Uterus (tissue), 3 donors: ENCODE measurements at regions not wholly inside any gene's neighbourhood (a gene's known extent, or its start where the extent isn't known, plus 50 kb on each side); places are given as distances from the start of the nearest gene placed in this dataset.

Source experiments
- DNase-seq, 2 donors: peaks; one replicate each; pipeline ENCODE4 v3.0.0-alpha.2; 2019 to 2020
- H3K27ac ChIP-seq, 2 donors: fragments of 200-600 bp; sonication (generic); 1 replicate in 1 of 2; 2 replicates in 1 of 2; pipeline ENCODE4 v1.5.1; 2016 to 2018
- H3K27me3 ChIP-seq, 2 donors: fragments of 200-600 bp; sonication (generic); one replicate each; pipeline ENCODE4 v1.5.1; 2018 to 2019; ENCODE audit warnings: control low read depth in 1 of 2
- H3K36me3 ChIP-seq, 2 donors: fragments of 200-600 bp; sonication (generic); one replicate each; pipeline ENCODE4 v1.5.1; 2019; ENCODE audit warnings: control low read depth in 1 of 2
- H3K4me1 ChIP-seq, 2 donors: fragments of 200-600 bp; sonication (generic); one replicate each; pipeline ENCODE4 v1.5.1; 2018 to 2019; ENCODE audit warnings: control low read depth in 1 of 2
- H3K4me3 ChIP-seq, 2 donors: fragments of 200-600 bp; sonication (generic); 1 replicate in 1 of 2; 2 replicates in 1 of 2; pipeline ENCODE4 v1.5.1; 2018 to 2019; ENCODE audit warnings: mild to moderate bottlenecking in 1 of 2
- H3K9me3 ChIP-seq, 2 donors: fragments of 200-600 bp; sonication (generic); one replicate each; pipeline ENCODE4 v1.5.1; 2019; ENCODE audit warnings: control low read depth in 1 of 2
- CTCF ChIP-seq, 4 experiments: fragments of 200-600 bp in 2 of 4; fragments of 450-650 bp in 2 of 4; sonication (generic) in 2 of 4; IDR thresholded peaks; one replicate each; pipeline ENCODE4 v1.5.1; 2016 to 2019; ENCODE audit warnings: antibody characterized with exemption in 4 of 4, mild to moderate bottlenecking in 2 of 4, moderate library complexity in 1 of 4
- POLR2A ChIP-seq, 2 donors: fragments of 450-650 bp; IDR thresholded peaks; one replicate each; pipeline ENCODE4 v1.6.1; 2016; ENCODE audit warnings: antibody characterized with exemption in 2 of 2, mild to moderate bottlenecking in 1 of 2, moderate library complexity in 1 of 2
- intact Hi-C: fragments of 100-400 bp; cut with DNase I; formaldehyde crosslinking; loops from one replicate; pipeline ENCODE4 v1.15.1; 2023; ENCODE audit warnings: low total_unique reads
- donor health status: DM: yes; HTN: yes; CAD: no.

GRCh38 chr10:24034571-24034970 lies 174.4 kb upstream of the KIAA1217 start:
- H3K36me3 ChIP-seq = no peaks in the 10 kb centered on the region
- TF ChIP-seq CTCF (IDR thresholded peaks at IDR 0.05) (no peak), POLR2A (IDR thresholded peaks at IDR 0.05) (no peak)
- H3K9me3 ChIP-seq = no peaks in the 10 kb centered on the region
- DNase-seq = no peak
- H3K27ac ChIP-seq = no peak overlapping the region
- no peaks in the 10 kb centered on the region for H3K4me1 ChIP-seq
- intact Hi-C loops = no loop called here
- no peak overlapping the region for H3K4me3 ChIP-seq
- H3K27me3 ChIP-seq = no peaks in the 10 kb centered on the region

GRCh38 chr10:24035761-24036160 lies 173.2 kb upstream of the KIAA1217 start:
- Histone ChIP-seq H3K27me3 (no peaks in the 10 kb centered on the region), H3K36me3 (no peaks in the 10 kb centered on the region), H3K27ac (no peak overlapping the region), H3K4me3 (no peak overlapping the region), H3K4me1 (no peaks in the 10 kb centered on the region), H3K9me3 (no peaks in the 10 kb centered on the region)
- DNase-seq = no peak
- intact Hi-C loops = no loop called here
- TF ChIP-seq CTCF (IDR thresholded peaks at IDR 0.05) (no peak), POLR2A (IDR thresholded peaks at IDR 0.05) (no peak)

- intact Hi-C loops = no loop called here
- Histone ChIP-seq H3K9me3 (no peaks in the 10 kb centered on the region), H3K4me3 (no peak overlapping the region), H3K4me1 (no peaks in the 10 kb centered on the region), H3K27ac (no peak overlapping the region), H3K27me3 (no peaks in the 10 kb centered on the region), H3K36me3 (no peaks in the 10 kb centered on the region)
- TF ChIP-seq CTCF (IDR thresholded peaks at IDR 0.05) = no peak
- TF ChIP-seq POLR2A (IDR thresholded peaks at IDR 0.05) = no peak
- no peak for DNase-seq
Measured at GRCh38 chr10:24039315-24039714, 169.6 kb upstream of the KIAA1217 start.

- no peak for DNase-seq
- no peaks in the 10 kb centered on the region for H3K9me3 ChIP-seq
- TF ChIP-seq CTCF (IDR thresholded peaks at IDR 0.05) (no peak), POLR2A (IDR thresholded peaks at IDR 0.05) (no peak)
- no peaks in the 10 kb centered on the region for H3K4me1 ChIP-seq
- H3K4me3 ChIP-seq = no peak overlapping the region
- no peaks in the 10 kb centered on the region for H3K27me3 ChIP-seq
- no peak overlapping the region for H3K27ac ChIP-seq
- H3K36me3 ChIP-seq = no peaks in the 10 kb centered on the region
- intact Hi-C loops = no loop called here
Measured at GRCh38 chr10:24039897-24040296, 169.0 kb upstream of the KIAA1217 start.

- Histone ChIP-seq H3K4me3 (no peak overlapping the region), H3K36me3 (no peaks in the 10 kb centered on the region)
- intact Hi-C loops = no loop called here
Measured at GRCh38 chr10:24041034-24041433, 167.9 kb upstream of the KIAA1217 start.

More at GRCh38 chr10:24041034-24041433, 167.9 kb upstream of the KIAA1217 start:
- no peaks in the 10 kb centered on the region for H3K9me3 ChIP-seq
- no peaks in the 10 kb centered on the region for H3K27me3 ChIP-seq
- DNase-seq = no peak
- no peaks in the 10 kb centered on the region for H3K4me1 ChIP-seq
- no peak for TF ChIP-seq POLR2A (IDR thresholded peaks at IDR 0.05)
- no peak for TF ChIP-seq CTCF (IDR thresholded peaks at IDR 0.05)
- H3K27ac ChIP-seq = no peak overlapping the region
